ENCODE measurements at regions not wholly inside any gene's neighbourhood (a gene's known extent, or its start where the extent isn't known, plus 50 kb on each side); places are given as distances from the start of the nearest gene placed in this dataset.

- TF ChIP-seq ETS1 (CRISPR knock-in tag; IDR thresholded peaks at IDR 0.05) (no peak), CTCF (CRISPR knock-in tag; IDR thresholded peaks at IDR 0.05) (no peak), ARID4A (CRISPR knock-in tag; IDR thresholded peaks at IDR 0.05; ENCODE audit: borderline replicate concordance) (no peak), SMYD3 (CRISPR knock-in tag; IDR thresholded peaks at IDR 0.05) (no peak), POLR2AphosphoS5 (IDR thresholded peaks at IDR 0.05; ENCODE audit: low read depth, low read length) (no peak), ZBTB10 (CRISPR knock-in tag; IDR thresholded peaks at IDR 0.05; ENCODE audit: borderline replicate concordance) (no peak), ZNF280D (CRISPR knock-in tag; IDR thresholded peaks at IDR 0.05) (no peak), IKZF1 (IDR thresholded peaks at IDR 0.05) (no peak)
Measured at GRCh38 chr3:194955546-194955945, 269.9 kb downstream of the FAM43A start.
